ENCODE measurements at regions not wholly inside any gene's neighbourhood (a gene's known extent, or its start where the extent isn't known, plus 50 kb on each side); places are given as distances from the start of the nearest gene placed in this dataset.
A peak's percentile ranks its signal among the peaks of the same experiment; 100 is the strongest.

- ATAC-seq, result no peak
- TF ChIP-seq PPARA (CRISPR knock-in tag; IDR thresholded peaks at IDR 0.05; ENCODE audit: borderline replicate concordance), result no peak
- no peak for TF ChIP-seq POU6F1 (CRISPR knock-in tag; IDR thresholded peaks at IDR 0.05; ENCODE audit: borderline replicate concordance, low read depth)
- no peak for TF ChIP-seq ZFP3 (CRISPR knock-in tag; IDR thresholded peaks at IDR 0.05)
- no peak for TF ChIP-seq ZC3H10 (CRISPR knock-in tag; IDR thresholded peaks at IDR 0.05)
- no peak for TF ChIP-seq ZNF565 (CRISPR knock-in tag; conservative IDR thresholded peaks at IDR 0.05; ENCODE audit: low read depth)
- TF ChIP-seq CREB5 (CRISPR knock-in tag; IDR thresholded peaks at IDR 0.05; ENCODE audit: low read depth), result no peak
- TF ChIP-seq CSRNP3 (CRISPR knock-in tag; IDR thresholded peaks at IDR 0.05), result no peak
- TF ChIP-seq SNAI2 (CRISPR knock-in tag; IDR thresholded peaks at IDR 0.05), result no peak
- TF ChIP-seq ARNTL (CRISPR knock-in tag; IDR thresholded peaks at IDR 0.05; ENCODE audit: borderline replicate concordance, low read depth), result no peak
- TF ChIP-seq OSR1 (CRISPR knock-in tag; IDR thresholded peaks at IDR 0.05), result no peak
- no peak for TF ChIP-seq CSDC2 (CRISPR knock-in tag; IDR thresholded peaks at IDR 0.05)
- no peak for TF ChIP-seq ZNF8 (CRISPR knock-in tag; IDR thresholded peaks at IDR 0.05)
- no peak for TF ChIP-seq GLIS3 (CRISPR knock-in tag; IDR thresholded peaks at IDR 0.05)
- TF ChIP-seq ZFP30 (CRISPR knock-in tag; IDR thresholded peaks at IDR 0.05), result no peak
Measured at GRCh38 chr6:163721435-163721834, 306.9 kb downstream of the QKI start.

- no peak for TF ChIP-seq TCF4 (CRISPR knock-in tag; IDR thresholded peaks at IDR 0.05; ENCODE audit: borderline replicate concordance)
- ATAC-seq, result no peak
Measured at GRCh38 chr6:163720460-163721235, 306.1 kb downstream of the QKI start.

GRCh38 chr6:163720005-163720404 lies 305.5 kb downstream of the QKI start:
- no peak for TF ChIP-seq TCF4 (CRISPR knock-in tag; IDR thresholded peaks at IDR 0.05; ENCODE audit: borderline replicate concordance)
- TF ChIP-seq PPARA (CRISPR knock-in tag; IDR thresholded peaks at IDR 0.05; ENCODE audit: borderline replicate concordance), result no peak
- no peak for TF ChIP-seq ARNTL (CRISPR knock-in tag; IDR thresholded peaks at IDR 0.05; ENCODE audit: borderline replicate concordance, low read depth)
- no peak for TF ChIP-seq ESRRG (CRISPR knock-in tag; IDR thresholded peaks at IDR 0.05)
- TF ChIP-seq TSHZ2 (CRISPR knock-in tag; IDR thresholded peaks at IDR 0.05), result no peak
- no peak for TF ChIP-seq ZNF565 (CRISPR knock-in tag; conservative IDR thresholded peaks at IDR 0.05; ENCODE audit: low read depth)
- no peak for TF ChIP-seq OSR1 (CRISPR knock-in tag; IDR thresholded peaks at IDR 0.05)
- TF ChIP-seq ZFP30 (CRISPR knock-in tag; IDR thresholded peaks at IDR 0.05), result no peak
- no peak for TF ChIP-seq ZNF8 (CRISPR knock-in tag; IDR thresholded peaks at IDR 0.05)
- TF ChIP-seq RARB (CRISPR knock-in tag; IDR thresholded peaks at IDR 0.05), result no peak
- TF ChIP-seq ZFP3 (CRISPR knock-in tag; IDR thresholded peaks at IDR 0.05), result no peak
- ATAC-seq, result no peak

GRCh38 chr6:163719028-163719742 lies 304.7 kb downstream of the QKI start:
- ATAC-seq, result no peak; the same call in 2 of the 3 replicates

More at GRCh38 chr6:163719028-163719742, 304.7 kb downstream of the QKI start:
- no peak for TF ChIP-seq SNAI2 (CRISPR knock-in tag; IDR thresholded peaks at IDR 0.05)
- TF ChIP-seq TCF4 (CRISPR knock-in tag; IDR thresholded peaks at IDR 0.05; ENCODE audit: borderline replicate concordance), result peak; percentile 57; the same call in 1 of the 2 replicates

Measured in SK-N-SH treated with all-trans-retinoic acid at 6 μM for 48 hours (cell line).